ENCODE measurements at regions not wholly inside any gene's neighbourhood (a gene's known extent, or its start where the extent isn't known, plus 50 kb on each side); places are given as distances from the start of the nearest gene placed in this dataset.

GRCh38 chr16:16861546-16861945 is 482.6 kb downstream of the NPIPA7 start:
- peak; percentile 7 for DNase-seq (ENCODE audit: extremely low read depth, low read depth)
- TF ChIP-seq, protein P1, sequence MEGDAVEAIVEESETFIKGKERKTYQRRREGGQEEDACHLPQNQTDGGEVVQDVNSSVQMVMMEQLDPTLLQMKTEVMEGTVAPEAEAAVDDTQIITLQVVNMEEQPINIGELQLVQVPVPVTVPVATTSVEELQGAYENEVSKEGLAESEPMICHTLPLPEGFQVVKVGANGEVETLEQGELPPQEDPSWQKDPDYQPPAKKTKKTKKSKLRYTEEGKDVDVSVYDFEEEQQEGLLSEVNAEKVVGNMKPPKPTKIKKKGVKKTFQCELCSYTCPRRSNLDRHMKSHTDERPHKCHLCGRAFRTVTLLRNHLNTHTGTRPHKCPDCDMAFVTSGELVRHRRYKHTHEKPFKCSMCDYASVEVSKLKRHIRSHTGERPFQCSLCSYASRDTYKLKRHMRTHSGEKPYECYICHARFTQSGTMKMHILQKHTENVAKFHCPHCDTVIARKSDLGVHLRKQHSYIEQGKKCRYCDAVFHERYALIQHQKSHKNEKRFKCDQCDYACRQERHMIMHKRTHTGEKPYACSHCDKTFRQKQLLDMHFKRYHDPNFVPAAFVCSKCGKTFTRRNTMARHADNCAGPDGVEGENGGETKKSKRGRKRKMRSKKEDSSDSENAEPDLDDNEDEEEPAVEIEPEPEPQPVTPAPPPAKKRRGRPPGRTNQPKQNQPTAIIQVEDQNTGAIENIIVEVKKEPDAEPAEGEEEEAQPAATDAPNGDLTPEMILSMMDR (IDR thresholded peaks at IDR 0.05; ENCODE audit: low read depth, low read length), result peak; percentile 70

DNA sequence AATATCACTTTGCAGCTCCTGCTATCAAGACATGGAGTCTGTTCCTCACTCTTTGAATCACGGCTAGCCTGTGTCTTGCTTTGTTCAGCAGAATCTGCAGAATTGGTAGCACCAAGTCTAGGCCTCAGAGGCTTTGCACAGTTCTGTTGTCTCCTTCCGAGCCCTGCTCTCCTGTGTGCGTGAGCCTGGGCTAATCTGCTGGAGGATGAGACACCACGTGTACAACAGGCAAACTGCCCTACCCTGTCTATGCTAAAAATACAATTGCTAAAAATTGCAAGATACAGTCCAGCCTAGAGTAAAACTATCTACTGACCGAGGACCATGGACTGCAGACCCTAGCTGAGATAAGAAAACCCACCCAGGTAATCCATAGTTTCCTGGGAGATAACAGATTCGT is 484.7 kb downstream of the NPIPA7 start:
- TF ChIP-seq, protein P1 (IDR thresholded peaks at IDR 0.05; ENCODE audit: low read depth, low read length), result no peak
- no peak for DNase-seq (ENCODE audit: extremely low read depth, low read depth)

DNA sequence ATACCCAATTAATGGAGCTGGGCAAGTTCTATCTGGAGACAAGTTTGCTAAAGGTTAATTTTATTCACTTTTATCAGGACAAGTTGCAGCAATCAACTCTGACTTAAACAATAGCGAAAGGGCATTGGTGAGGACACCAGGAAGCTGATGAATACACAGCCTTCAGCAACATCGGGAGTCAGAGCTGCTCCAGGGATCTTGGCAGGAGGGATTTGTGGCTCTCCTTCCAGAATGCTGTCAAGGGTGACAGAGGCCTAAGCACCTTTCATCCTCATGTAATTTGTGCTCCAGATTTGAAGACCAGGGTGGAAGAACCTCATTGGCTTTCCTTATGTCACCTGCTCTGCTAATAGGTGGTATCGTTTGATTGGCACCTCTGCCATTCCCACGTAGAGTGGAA is 485.6 kb downstream of the NPIPA7 start:
- DNase-seq (ENCODE audit: extremely low read depth, low read depth), result no peak
- TF ChIP-seq, protein P1 (IDR thresholded peaks at IDR 0.05; ENCODE audit: low read depth, low read length), result no peak

GRCh38 chr16:16865374-16865773 is 486.4 kb downstream of the NPIPA7 start:
- TF ChIP-seq, protein P1 (IDR thresholded peaks at IDR 0.05; ENCODE audit: low read depth, low read length), result no peak
- DNase-seq (ENCODE audit: extremely low read depth, low read depth), result no peak

GRCh38 chr16:16867973-16868372 is 489.0 kb downstream of the NPIPA7 start:
- TF ChIP-seq, protein P1 (IDR thresholded peaks at IDR 0.05; ENCODE audit: low read depth, low read length), result no peak
- no peak for DNase-seq (ENCODE audit: extremely low read depth, low read depth)

DNA sequence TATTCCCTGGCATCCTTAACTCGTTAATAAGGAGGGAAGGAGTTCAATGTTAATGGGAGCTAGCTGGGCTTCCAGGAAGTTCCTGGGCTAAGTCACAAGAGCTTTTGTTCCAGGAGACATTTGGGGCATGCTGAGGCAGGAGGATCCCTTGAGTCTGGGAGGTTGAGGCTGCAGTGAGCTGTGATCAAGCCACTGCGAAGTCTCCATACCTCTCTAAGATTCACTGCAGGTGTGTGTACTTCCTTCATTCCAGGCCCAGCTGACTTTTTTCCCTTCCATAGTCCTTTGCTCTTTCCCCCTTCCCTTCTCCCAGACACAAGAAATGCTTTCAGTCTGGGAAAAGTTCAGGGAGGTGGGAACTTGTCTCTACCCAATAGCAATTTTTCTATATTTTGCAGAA is 489.8 kb downstream of the NPIPA7 start:
- TF ChIP-seq, protein P1 (IDR thresholded peaks at IDR 0.05; ENCODE audit: low read depth, low read length), result no peak
- DNase-seq (ENCODE audit: extremely low read depth, low read depth), result no peak

GRCh38 chr16:16869746-16870145 is 490.8 kb downstream of the NPIPA7 start:
- TF ChIP-seq, protein P1 (IDR thresholded peaks at IDR 0.05; ENCODE audit: low read depth, low read length), result no peak
- no peak for DNase-seq (ENCODE audit: extremely low read depth, low read depth)
